HCT116 (cell line): ENCODE measurements at regions not wholly inside any gene's neighbourhood (a gene's known extent, or its start where the extent isn't known, plus 50 kb on each side); places are given as distances from the start of the nearest gene placed in this dataset.

Experiments used
- ATAC-seq: fragments of 200-7000 bp; cut with Tn5 transposase; 2 replicates; pipeline ENCODE4 v1.9.1; 2020; ENCODE audit warnings: mild to moderate bottlenecking, moderate library complexity
- BruUV-seq: library from RNA; stranded (reverse); fragments of 400-500 nt; replicated peaks from 2 replicates; lab custom pipeline; 2021; lab: Mats Ljungman, UMichigan
- CTCF ChIA-PET: fragments of 300-600 bp; sonication (Branson Sonifier 250); formaldehyde crosslinking; loops from one replicate; lab custom pipeline; 2021; ENCODE audit warnings: antibody characterized with exemption; lab: Charles Lee
- POLR2A ChIA-PET: fragments of 300-600, 350-600 bp; sonication (Branson Sonifier 250); formaldehyde crosslinking; loops from one replicate; lab custom pipeline; 2021; ENCODE audit warnings: antibody characterized with exemption; lab: Charles Lee
- RAD21 ChIA-PET, 2 experiments: fragments of 300-600 bp; sonication (Branson Sonifier 250); formaldehyde crosslinking; loops; one replicate each; lab custom pipeline; 2023; ENCODE audit warnings: low total read pairs in 2 of 2; ENCODE audit not compliant: uncharacterized antibody in 2 of 2, unreplicated experiment in 2 of 2, low non-redundant PET in 1 of 2; lab: Charles Lee
- DNase-seq: peaks from one replicate; pipeline ENCODE4 v3.0.0-alpha.2; 2010; ENCODE audit warnings: low read depth, low spot score
- H2AFZ ChIP-seq: fragments of 200-600 bp; shearing (Covaris generic), sonication (generic); 2 replicates; pipeline ENCODE4 v1.6.1; 2017; ENCODE audit warnings: low read depth, mixed run types, mixed read lengths, antibody characterized with exemption, low read length; ENCODE audit not compliant: poor library complexity, severe bottlenecking
- H3K27ac ChIP-seq: 2 replicates; pipeline ENCODE4 v1.5.1; 2012; ENCODE audit warnings: low read depth, low read length
- H3K27me3 ChIP-seq: fragments of 200-600 bp; sonication (generic); 2 replicates; pipeline ENCODE4 v1.6.1; 2016; ENCODE audit warnings: mixed run types, low read length, mixed read lengths; ENCODE audit not compliant: insufficient read depth
- H3K36me3 ChIP-seq, 2 experiments: fragments of 200-500 bp in 1 of 2; fragments of 200-600 bp in 1 of 2; sonication (Bioruptor generic) in 1 of 2; sonication (generic) in 1 of 2; 2 replicates each; pipeline versions ENCODE4 v1.5.1 to v1.6.1; 2014 to 2016; ENCODE audit warnings: low read length in 2 of 2, inconsistent platforms in 1 of 2, mixed read lengths in 1 of 2, mixed run types in 1 of 2; ENCODE audit not compliant: insufficient read depth in 2 of 2, control insufficient read depth in 1 of 2
- H3K4me1 ChIP-seq, 2 experiments: fragments of 200-600 bp in 1 of 2; sonication (generic) in 1 of 2; 2 replicates each; pipeline versions ENCODE4 v1.5.1 to v1.6.1; 2012 to 2017; ENCODE audit warnings: low read length in 2 of 2, inconsistent platforms in 1 of 2, mild to moderate bottlenecking in 1 of 2, mixed read lengths in 1 of 2, mixed run types in 1 of 2, moderate library complexity in 1 of 2; ENCODE audit not compliant: insufficient read depth in 2 of 2, control insufficient read depth in 1 of 2
- H3K4me2 ChIP-seq: fragments of 200-600 bp; sonication (generic); 2 replicates; pipeline ENCODE4 v1.6.1; 2017; ENCODE audit warnings: mixed run types, low read length, mixed read lengths
- H3K4me3 ChIP-seq, 2 experiments: fragments of 200-600 bp in 1 of 2; sonication (generic) in 1 of 2; replicated peaks in 1 of 2; 2 replicates each; pipeline ENCODE4 v1.5.1; 2011 to 2016; ENCODE audit warnings: low read length in 2 of 2, control low read depth in 1 of 2, low read depth in 1 of 2, mild to moderate bottlenecking in 1 of 2, mixed read lengths in 1 of 2, mixed run types in 1 of 2
- H3K79me2 ChIP-seq: fragments of 200-600 bp; sonication (generic); 2 replicates; pipeline ENCODE4 v1.6.1; 2017; ENCODE audit warnings: mild to moderate bottlenecking, mixed run types, low read length, moderate library complexity, mixed read lengths; ENCODE audit not compliant: insufficient read depth
- H3K9ac ChIP-seq: fragments of 200-600 bp; sonication (generic); 2 replicates; pipeline ENCODE4 v1.6.1; 2016; ENCODE audit warnings: low read length, mixed read lengths
- H3K9me2 ChIP-seq: fragments of 200-600 bp; sonication (generic), shearing (Covaris generic); 2 replicates; pipeline ENCODE4 v1.6.1; 2017; ENCODE audit warnings: mixed run types, mild to moderate bottlenecking, moderate library complexity; ENCODE audit not compliant: insufficient read depth
- H3K9me3 ChIP-seq, 2 experiments: fragments of 200-500 bp in 1 of 2; fragments of 200-600 bp in 1 of 2; sonication (Bioruptor generic) in 1 of 2; sonication (generic) in 1 of 2; 2 replicates each; pipeline ENCODE4 v1.6.1; 2014 to 2017; ENCODE audit warnings: low read length in 2 of 2, mixed read lengths in 2 of 2, inconsistent platforms in 1 of 2, low read depth in 1 of 2, mild to moderate bottlenecking in 1 of 2, mixed run types in 1 of 2, moderate library complexity in 1 of 2; ENCODE audit not compliant: control insufficient read depth in 1 of 2, insufficient read depth in 1 of 2
- H4K20me1 ChIP-seq: fragments of 200-600 bp; sonication (generic), shearing (Covaris generic); 2 replicates; pipeline ENCODE4 v1.6.1; 2017; ENCODE audit warnings: mixed run types, mild to moderate bottlenecking, moderate library complexity; ENCODE audit not compliant: insufficient read depth
- CBX3 ChIP-seq: IDR thresholded peaks from 2 replicates; pipeline ENCODE4 v1.6.1; 2012; ENCODE audit warnings: low read depth
- CEBPB ChIP-seq: IDR thresholded peaks from 2 replicates; pipeline ENCODE4 v1.6.1; 2012; ENCODE audit warnings: low read depth
- EGR1 ChIP-seq: IDR thresholded peaks from 2 replicates; pipeline ENCODE4 v1.6.1; 2012; ENCODE audit warnings: low read depth
- EZH2 ChIP-seq: fragments of 200-600 bp; sonication (generic); IDR thresholded peaks from 2 replicates; pipeline ENCODE4 v1.6.1; 2017; ENCODE audit warnings: antibody characterized with exemption, mixed run types
- FOSL1 ChIP-seq: IDR thresholded peaks from 2 replicates; pipeline ENCODE4 v1.6.1; 2012; ENCODE audit warnings: low read depth
- POLR2A ChIP-seq: IDR thresholded peaks from 2 replicates; pipeline ENCODE4 v1.7.0; 2011; ENCODE audit warnings: borderline replicate concordance; ENCODE audit not compliant: insufficient read depth, insufficient read length; ENCODE audit errors: extremely low read depth
- POLR2AphosphoS5 ChIP-seq: IDR thresholded peaks from 2 replicates; pipeline ENCODE4 v1.6.1; 2011; ENCODE audit warnings: mild to moderate bottlenecking, low read depth, low read length, moderate library complexity
- RAD21 ChIP-seq: IDR thresholded peaks from 2 replicates; pipeline ENCODE4 v1.6.1; 2012; ENCODE audit warnings: low read depth, mild to moderate bottlenecking
- SIN3A ChIP-seq: IDR thresholded peaks from 2 replicates; pipeline ENCODE4 v1.6.1; 2012; ENCODE audit warnings: low read depth
- SP1 ChIP-seq: IDR thresholded peaks from 2 replicates; pipeline ENCODE4 v1.6.1; 2012; ENCODE audit warnings: low read depth
- SRF ChIP-seq: IDR thresholded peaks from 2 replicates; pipeline ENCODE4 v1.6.1; 2012; ENCODE audit warnings: low read depth
- TCF7L2 ChIP-seq: IDR thresholded peaks from 2 replicates; pipeline ENCODE4 v1.7.0; 2011; ENCODE audit warnings: borderline replicate concordance, inconsistent platforms; ENCODE audit not compliant: insufficient read depth, insufficient read length; ENCODE audit errors: extremely low read depth
- YY1 ChIP-seq: IDR thresholded peaks from 2 replicates; pipeline ENCODE4 v1.6.1; 2011; ENCODE audit warnings: low read length, low read depth, moderate library complexity, mild to moderate bottlenecking; ENCODE audit not compliant: insufficient replicate concordance; ENCODE audit errors: extremely low read depth
- ZFX ChIP-seq: fragments of 450-650 bp; IDR thresholded peaks from 2 replicates; pipeline ENCODE4 v1.6.1; 2017
- ZNF274 ChIP-seq: fragments of 200-500 bp; sonication (Bioruptor generic); IDR thresholded peaks from 2 replicates; pipeline ENCODE4 v1.6.1; 2014; ENCODE audit warnings: mild to moderate bottlenecking, low read depth, low read length, inconsistent platforms
- intact Hi-C: fragments of 100-400 bp; cut with micrococcal nuclease; formaldehyde crosslinking; loops from 2 replicates; pipeline ENCODE4 v1.10.0; 2022
- TF ChIP-seq, protein P1 (sequence below): IDR thresholded peaks from 2 replicates; pipeline ENCODE4 v1.6.1; 2011; ENCODE audit warnings: mild to moderate bottlenecking, low read length, moderate library complexity; ENCODE audit not compliant: insufficient replicate concordance; ENCODE audit errors: extremely low read depth
- TF ChIP-seq, protein P2 (sequence below): IDR thresholded peaks from 2 replicates; pipeline ENCODE4 v1.6.1; 2012
- TF ChIP-seq, protein P3 (sequence below): IDR thresholded peaks from 2 replicates; pipeline ENCODE4 v1.6.1; 2012
- TF ChIP-seq, protein P4 (sequence below): IDR thresholded peaks from 2 replicates; pipeline ENCODE4 v1.6.1; 2012; ENCODE audit warnings: low read depth

DNA sequence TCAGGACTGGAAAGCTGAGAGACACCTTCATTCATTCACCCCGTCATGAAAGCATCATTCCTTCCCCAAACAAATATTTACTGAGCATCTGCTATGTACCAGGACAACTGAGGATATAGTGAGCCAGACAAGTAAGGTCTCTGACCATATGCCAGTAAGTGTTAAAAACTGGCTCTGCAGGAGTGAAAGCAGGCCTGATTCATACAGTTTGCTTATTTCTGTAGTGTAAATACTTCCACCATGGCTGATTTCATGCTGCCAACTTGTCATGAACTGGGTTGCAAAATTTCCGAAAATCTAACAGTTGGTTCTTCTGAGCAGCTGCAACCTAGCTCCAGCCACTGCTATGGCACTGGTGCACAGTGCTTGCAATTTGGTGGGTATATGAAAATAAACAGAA lies 68.1 kb downstream of the YIPF5 start:
- intact Hi-C loops = no loop called here
- CTCF ChIA-PET = no interaction called here

More for the DNA sequence above, 68.1 kb downstream of the YIPF5 start:
- H3K9ac ChIP-seq = no peak overlapping the region
- no peak overlapping the region for H3K4me3 ChIP-seq
- H3K9me3 ChIP-seq = no peaks in the 10 kb centered on the region
- H3K4me1 ChIP-seq = no peaks in the 10 kb centered on the region
- H3K27me3 ChIP-seq = no peaks in the 10 kb centered on the region
- H3K79me2 ChIP-seq = no peaks in the 10 kb centered on the region
- TF ChIP-seq EGR1 (no peak), YY1 (no peak), SP1 (no peak), SRF (no peak), POLR2A (no peak), POLR2AphosphoS5 (no peak), SIN3A (no peak), EZH2 (no peak), CBX3 (no peak), RAD21 (no peak), ZFX (no peak), ZNF274 (no peak), CEBPB (no peak), FOSL1 (no peak), TCF7L2 (no peak)
- TF ChIP-seq, protein P1, sequence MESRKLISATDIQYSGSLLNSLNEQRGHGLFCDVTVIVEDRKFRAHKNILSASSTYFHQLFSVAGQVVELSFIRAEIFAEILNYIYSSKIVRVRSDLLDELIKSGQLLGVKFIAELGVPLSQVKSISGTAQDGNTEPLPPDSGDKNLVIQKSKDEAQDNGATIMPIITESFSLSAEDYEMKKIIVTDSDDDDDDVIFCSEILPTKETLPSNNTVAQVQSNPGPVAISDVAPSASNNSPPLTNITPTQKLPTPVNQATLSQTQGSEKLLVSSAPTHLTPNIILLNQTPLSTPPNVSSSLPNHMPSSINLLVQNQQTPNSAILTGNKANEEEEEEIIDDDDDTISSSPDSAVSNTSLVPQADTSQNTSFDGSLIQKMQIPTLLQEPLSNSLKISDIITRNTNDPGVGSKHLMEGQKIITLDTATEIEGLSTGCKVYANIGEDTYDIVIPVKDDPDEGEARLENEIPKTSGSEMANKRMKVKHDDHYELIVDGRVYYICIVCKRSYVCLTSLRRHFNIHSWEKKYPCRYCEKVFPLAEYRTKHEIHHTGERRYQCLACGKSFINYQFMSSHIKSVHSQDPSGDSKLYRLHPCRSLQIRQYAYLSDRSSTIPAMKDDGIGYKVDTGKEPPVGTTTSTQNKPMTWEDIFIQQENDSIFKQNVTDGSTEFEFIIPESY = no peak
- TF ChIP-seq, protein P2, sequence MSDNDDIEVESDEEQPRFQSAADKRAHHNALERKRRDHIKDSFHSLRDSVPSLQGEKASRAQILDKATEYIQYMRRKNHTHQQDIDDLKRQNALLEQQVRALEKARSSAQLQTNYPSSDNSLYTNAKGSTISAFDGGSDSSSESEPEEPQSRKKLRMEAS = no peak
- TF ChIP-seq, protein P3, sequence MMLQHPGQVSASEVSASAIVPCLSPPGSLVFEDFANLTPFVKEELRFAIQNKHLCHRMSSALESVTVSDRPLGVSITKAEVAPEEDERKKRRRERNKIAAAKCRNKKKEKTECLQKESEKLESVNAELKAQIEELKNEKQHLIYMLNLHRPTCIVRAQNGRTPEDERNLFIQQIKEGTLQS = no peak
- TF ChIP-seq, protein P4, sequence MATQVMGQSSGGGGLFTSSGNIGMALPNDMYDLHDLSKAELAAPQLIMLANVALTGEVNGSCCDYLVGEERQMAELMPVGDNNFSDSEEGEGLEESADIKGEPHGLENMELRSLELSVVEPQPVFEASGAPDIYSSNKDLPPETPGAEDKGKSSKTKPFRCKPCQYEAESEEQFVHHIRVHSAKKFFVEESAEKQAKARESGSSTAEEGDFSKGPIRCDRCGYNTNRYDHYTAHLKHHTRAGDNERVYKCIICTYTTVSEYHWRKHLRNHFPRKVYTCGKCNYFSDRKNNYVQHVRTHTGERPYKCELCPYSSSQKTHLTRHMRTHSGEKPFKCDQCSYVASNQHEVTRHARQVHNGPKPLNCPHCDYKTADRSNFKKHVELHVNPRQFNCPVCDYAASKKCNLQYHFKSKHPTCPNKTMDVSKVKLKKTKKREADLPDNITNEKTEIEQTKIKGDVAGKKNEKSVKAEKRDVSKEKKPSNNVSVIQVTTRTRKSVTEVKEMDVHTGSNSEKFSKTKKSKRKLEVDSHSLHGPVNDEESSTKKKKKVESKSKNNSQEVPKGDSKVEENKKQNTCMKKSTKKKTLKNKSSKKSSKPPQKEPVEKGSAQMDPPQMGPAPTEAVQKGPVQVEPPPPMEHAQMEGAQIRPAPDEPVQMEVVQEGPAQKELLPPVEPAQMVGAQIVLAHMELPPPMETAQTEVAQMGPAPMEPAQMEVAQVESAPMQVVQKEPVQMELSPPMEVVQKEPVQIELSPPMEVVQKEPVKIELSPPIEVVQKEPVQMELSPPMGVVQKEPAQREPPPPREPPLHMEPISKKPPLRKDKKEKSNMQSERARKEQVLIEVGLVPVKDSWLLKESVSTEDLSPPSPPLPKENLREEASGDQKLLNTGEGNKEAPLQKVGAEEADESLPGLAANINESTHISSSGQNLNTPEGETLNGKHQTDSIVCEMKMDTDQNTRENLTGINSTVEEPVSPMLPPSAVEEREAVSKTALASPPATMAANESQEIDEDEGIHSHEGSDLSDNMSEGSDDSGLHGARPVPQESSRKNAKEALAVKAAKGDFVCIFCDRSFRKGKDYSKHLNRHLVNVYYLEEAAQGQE = no peak
- ATAC-seq (no peak), DNase-seq (no peak)
- H3K4me2 ChIP-seq = no peak overlapping the region
- no peak overlapping the region for H2AFZ ChIP-seq
- no peaks in the 10 kb centered on the region for H3K9me2 ChIP-seq
- ChIA-PET RAD21 (no interaction called here), POLR2A (no interaction called here)
- H3K27ac ChIP-seq = no peak overlapping the region
- no peaks in the 10 kb centered on the region for H4K20me1 ChIP-seq
- no TSS peak for BruUV-seq
- H3K36me3 ChIP-seq = no peaks in the 10 kb centered on the region
